ENCODE measurements at regions not wholly inside any gene's neighbourhood (a gene's known extent, or its start where the extent isn't known, plus 50 kb on each side); places are given as distances from the start of the nearest gene placed in this dataset.

DNA sequence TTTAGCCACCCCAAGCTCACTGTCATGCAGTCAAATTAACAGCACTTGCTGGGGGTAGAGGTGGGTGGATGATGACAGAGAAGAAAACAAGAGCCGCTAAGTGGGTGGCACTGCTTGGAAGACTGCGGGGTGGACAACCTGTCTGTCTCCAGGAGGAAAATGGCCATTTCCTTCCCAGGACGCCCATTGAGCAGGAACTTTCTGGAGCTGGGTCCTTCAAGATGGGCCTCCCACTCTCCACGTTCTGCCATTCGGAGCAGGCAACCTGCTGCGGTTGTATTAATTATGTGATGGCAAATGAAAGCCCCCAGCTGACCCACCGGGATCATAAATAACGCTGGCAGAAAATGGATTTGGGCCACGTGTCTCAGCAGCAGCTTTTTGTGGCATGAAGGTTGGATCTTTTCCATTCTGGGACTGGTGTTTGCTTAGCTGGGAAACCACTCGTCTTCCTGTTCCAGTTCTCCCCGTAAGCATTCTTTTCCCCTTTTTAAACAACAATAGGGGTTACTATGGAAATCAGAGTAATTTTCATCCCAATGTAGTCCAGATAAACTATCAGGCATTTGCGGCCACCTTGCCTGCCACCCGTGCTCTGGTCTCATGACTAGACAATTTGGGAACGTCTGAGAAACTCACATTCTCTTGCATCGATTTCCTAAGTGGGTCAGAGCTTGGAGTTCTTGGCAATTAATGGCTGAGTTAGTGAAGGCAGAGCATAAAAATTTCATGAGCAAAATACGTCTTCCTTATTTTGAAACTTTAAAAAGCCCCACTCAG lies 215.5 kb downstream of the ANKRD60 start:
- no peak overlapping the region for H2AFZ ChIP-seq (ENCODE audit: low read length)
- no peaks in the 10 kb centered on the region for H3K79me2 ChIP-seq (ENCODE audit: insufficient read depth, low read depth, low read length)
- no peaks in the 10 kb centered on the region for H3K4me1 ChIP-seq (ENCODE audit: insufficient read depth, low read length, poor library complexity, severe bottlenecking)
- no peaks in the 10 kb centered on the region for H3K9me2 ChIP-seq (ENCODE audit: insufficient read depth, low read length)
- no peak for DNase-seq (ENCODE audit: low spot score)
- H3K27ac ChIP-seq (ENCODE audit: low read depth, low read length, poor library complexity, severe bottlenecking) = no peak overlapping the region
- ChIA-PET CTCF (ENCODE audit: unreplicated experiment) (no interaction called here), POLR2A (no interaction called here)
- no peaks in the 10 kb centered on the region for H4K20me1 ChIP-seq (ENCODE audit: insufficient read depth, low read length)
- H3K4me2 ChIP-seq (ENCODE audit: low read length) = no peak overlapping the region
- no TSS peak for BruUV-seq (replicated peaks)
- intact Hi-C loops (cut with micrococcal nuclease; ENCODE audit: unreplicated experiment) = no loop called here
- no peak overlapping the region for H3K4me3 ChIP-seq (ENCODE audit: low read depth, low read length, poor library complexity, severe bottlenecking)
- TF ChIP-seq EZH2phosphoT487 (IDR thresholded peaks at IDR 0.05; ENCODE audit: borderline replicate concordance, low read depth, low read length) = no peak
- TF ChIP-seq, protein P1, sequence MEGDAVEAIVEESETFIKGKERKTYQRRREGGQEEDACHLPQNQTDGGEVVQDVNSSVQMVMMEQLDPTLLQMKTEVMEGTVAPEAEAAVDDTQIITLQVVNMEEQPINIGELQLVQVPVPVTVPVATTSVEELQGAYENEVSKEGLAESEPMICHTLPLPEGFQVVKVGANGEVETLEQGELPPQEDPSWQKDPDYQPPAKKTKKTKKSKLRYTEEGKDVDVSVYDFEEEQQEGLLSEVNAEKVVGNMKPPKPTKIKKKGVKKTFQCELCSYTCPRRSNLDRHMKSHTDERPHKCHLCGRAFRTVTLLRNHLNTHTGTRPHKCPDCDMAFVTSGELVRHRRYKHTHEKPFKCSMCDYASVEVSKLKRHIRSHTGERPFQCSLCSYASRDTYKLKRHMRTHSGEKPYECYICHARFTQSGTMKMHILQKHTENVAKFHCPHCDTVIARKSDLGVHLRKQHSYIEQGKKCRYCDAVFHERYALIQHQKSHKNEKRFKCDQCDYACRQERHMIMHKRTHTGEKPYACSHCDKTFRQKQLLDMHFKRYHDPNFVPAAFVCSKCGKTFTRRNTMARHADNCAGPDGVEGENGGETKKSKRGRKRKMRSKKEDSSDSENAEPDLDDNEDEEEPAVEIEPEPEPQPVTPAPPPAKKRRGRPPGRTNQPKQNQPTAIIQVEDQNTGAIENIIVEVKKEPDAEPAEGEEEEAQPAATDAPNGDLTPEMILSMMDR (conservative IDR thresholded peaks at IDR 0.05; ENCODE audit: low read length) = no peak
- H3K9me3 ChIP-seq (ENCODE audit: low read length) = no peaks in the 10 kb centered on the region
- H3K36me3 ChIP-seq (ENCODE audit: insufficient read depth, low read length) = no peaks in the 10 kb centered on the region

DNA sequence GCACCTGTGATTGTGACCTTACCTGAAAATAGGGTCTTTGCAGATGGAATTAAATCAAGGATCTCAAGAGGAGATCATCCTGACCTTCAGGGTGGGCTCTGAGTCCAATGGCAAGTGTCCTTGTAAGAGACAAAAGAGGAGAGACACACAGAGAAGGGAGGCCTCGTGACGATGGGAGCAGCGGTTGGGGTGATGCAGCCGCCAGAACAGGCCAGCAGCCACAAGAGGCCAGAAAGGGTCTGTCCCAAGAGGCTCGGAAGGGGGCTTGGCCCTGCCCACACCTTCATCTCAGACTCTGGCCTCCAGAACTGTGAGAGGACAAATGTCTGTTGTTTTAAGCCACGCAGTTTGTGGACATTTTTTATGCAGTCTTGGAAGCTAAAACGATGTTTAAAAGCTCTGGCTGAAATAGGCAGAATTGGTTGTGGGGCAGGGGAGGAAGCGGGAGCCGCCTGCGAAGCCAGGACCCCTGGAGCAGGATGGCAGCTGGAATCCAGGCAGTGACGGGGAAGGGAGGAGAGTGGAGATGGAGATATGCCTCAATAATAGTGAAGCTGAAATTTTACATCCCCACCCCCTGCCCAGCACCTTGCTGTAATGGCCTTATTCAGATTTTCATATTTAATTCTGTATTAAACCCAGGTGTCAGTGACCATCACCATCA lies 216.4 kb downstream of the ANKRD60 start:
- Histone ChIP-seq H3K36me3 (ENCODE audit: insufficient read depth, low read length) (no peaks in the 10 kb centered on the region), H3K4me2 (ENCODE audit: low read length) (no peak overlapping the region), H3K27ac (ENCODE audit: low read depth, low read length, poor library complexity, severe bottlenecking) (no peak overlapping the region), H2AFZ (ENCODE audit: low read length) (no peak overlapping the region), H3K9me2 (ENCODE audit: insufficient read depth, low read length) (no peaks in the 10 kb centered on the region), H4K20me1 (ENCODE audit: insufficient read depth, low read length) (no peaks in the 10 kb centered on the region), H3K9me3 (ENCODE audit: low read length) (no peaks in the 10 kb centered on the region), H3K79me2 (ENCODE audit: insufficient read depth, low read depth, low read length) (no peaks in the 10 kb centered on the region), H3K4me3 (ENCODE audit: low read depth, low read length, poor library complexity, severe bottlenecking) (no peak overlapping the region), H3K4me1 (ENCODE audit: insufficient read depth, low read length, poor library complexity, severe bottlenecking) (no peaks in the 10 kb centered on the region)
- TF ChIP-seq, protein P1 (conservative IDR thresholded peaks at IDR 0.05; ENCODE audit: low read length) = no peak
- TF ChIP-seq EZH2phosphoT487 (IDR thresholded peaks at IDR 0.05; ENCODE audit: borderline replicate concordance, low read depth, low read length) = no peak
- CTCF ChIA-PET (ENCODE audit: unreplicated experiment) = no interaction called here
- intact Hi-C loops (cut with micrococcal nuclease; ENCODE audit: unreplicated experiment) = no loop called here
- BruUV-seq (replicated peaks) = no TSS peak
- POLR2A ChIA-PET = no interaction called here
- DNase-seq (ENCODE audit: low spot score) = no peak

All from OCI-LY7 (cell line).